HG02973 (cell line): ENCODE measurements at regions not wholly inside any gene's neighbourhood (a gene's known extent, or its start where the extent isn't known, plus 50 kb on each side); places are given as distances from the start of the nearest gene placed in this dataset.
"Not testable (repeated sequence)": the region's sequence is repeated elsewhere in the genome, so short reads cannot be mapped to it uniquely, and the experiment has no call there.

Experiments
- ATAC-seq: cut with Tn5 transposase; IDR thresholded peaks from one replicate; pipeline ENCODE4 v1.9.1; 2021; ENCODE audit warnings: moderate library complexity; ENCODE audit not compliant: unreplicated experiment

DNA sequence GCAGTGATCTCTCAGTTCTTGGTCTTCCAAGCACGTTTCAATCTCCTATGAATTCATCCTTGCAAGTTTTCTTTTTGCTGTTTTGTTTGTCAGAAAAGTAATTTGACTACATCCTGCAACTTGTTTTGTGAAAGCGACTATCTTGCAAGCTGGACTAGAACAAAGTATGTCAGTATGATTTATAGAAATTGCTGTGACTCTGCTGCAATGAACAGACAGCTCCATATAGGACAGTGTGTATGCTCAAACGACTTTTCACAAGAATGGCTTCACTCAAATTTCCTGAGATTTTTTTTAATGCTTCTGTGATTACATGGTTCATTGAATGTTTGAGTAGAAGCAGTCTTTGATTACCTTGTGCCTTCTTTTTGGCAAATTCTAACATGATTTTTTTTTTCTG, 123.5 kb upstream of the TRHDE start:
- ATAC-seq = no peak

DNA sequence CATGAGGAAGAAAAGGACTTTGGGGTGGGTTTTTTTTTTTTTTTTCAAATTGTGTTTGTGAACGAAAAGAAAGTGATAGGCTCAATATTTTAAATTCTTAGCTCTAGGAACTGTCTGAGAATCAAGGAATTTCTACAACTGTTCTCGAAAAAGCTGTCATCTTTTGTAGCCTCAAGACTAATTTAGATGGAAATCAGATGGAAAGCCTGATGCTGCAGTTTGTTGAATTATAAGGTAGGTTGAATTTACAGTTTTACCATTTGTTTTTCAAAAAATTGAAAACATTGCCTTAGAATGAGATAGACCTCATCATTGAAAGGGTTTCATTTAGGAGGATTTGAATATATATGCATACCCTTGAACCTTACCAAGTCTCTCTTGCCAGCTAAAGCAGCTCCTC, 109.3 kb upstream of the TRHDE start:
- ATAC-seq = no peak

DNA sequence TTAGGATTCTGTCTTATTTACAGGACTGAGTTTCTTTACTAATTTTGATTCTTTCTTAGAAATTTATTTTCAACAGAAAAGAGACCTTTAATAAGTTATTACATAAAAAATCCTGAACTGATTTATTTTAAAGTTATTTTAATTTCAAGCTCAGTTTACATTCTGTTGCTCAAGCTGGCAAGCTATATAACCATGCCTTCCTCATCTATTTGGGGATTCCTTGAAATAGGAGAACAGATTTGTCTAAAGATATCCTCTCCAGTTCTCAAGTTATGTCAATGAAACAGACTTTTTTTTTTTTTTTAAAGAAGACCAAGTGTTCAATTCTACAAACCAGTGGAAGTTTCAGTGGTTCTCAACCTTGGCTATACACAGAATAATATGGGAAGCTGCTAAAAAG, 103.3 kb upstream of the TRHDE start:
- ATAC-seq = no peak

DNA sequence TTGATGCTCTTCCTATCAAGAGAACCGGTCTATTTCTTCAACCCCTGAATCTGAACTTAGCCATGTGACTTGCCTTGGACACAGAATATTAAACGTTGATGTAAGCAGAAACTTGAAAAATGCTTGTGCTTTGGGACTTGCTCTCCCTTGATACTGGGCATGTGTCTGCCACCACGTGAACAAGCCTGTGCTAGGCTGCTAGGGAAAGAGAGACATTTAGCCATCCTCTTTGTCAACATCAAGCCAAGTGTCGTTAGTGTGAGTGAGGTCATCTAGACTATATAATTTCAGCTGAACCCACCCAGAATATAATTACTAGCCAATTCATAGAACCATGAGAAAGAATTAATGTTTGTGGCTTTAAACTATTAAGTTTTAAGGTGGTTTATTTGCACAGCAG, 98.2 kb upstream of the TRHDE start:
- ATAC-seq = no peak

DNA sequence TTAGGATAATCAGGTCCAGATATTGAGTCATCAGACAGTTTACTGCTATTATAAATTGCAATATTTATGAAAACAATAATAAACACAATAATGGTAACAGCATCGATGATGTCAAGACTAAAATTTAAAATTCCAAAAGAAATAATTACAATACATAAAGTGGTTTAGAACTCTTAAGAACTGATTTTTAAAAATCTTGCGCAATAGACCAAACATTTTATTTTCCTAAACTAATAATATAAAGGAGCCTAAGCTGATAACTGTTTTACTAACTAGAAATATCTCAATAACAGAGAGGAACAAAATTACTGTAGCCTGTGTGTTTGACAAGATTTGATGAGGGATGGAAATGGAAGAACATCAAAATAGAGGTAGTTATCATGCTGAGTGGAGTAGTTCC, 93.9 kb upstream of the TRHDE start:
- ATAC-seq = no peak

DNA sequence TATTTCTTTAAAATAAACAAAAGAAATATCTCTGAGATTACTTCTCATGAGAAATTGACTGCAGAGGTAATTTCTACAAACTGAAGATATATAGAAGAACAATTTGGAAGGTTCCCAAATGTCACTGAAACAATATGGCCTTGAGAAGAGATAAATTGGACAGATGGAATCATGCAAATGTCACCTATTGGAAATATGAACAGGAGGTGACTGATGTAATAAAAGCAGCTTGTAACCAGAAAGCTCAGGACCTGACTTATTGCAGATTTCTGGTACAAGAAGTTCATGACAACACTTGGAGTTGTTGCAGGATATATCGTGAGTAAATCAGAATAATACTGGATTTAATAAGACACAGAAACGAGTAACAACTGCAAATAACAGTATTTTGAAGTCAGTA, 93.3 kb upstream of the TRHDE start:
- ATAC-seq = no peak

DNA sequence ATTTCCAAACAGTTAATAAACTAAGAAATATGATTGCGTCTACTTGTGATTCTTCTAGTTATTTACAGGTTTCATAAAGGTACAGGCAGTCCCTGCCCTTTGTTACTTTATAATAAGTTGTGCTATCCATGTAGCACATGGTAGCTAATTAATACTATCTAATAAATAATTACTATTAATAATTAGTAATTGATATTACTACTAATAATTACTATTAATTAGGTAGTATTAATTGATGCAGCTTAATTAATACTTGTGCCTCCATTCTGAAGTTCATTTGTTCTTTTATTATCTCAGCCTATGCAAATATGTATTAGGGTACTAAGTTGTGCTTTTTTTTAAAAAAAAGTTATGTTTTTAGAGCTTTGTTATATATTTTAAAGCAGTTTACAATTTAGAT, 92.3 kb upstream of the TRHDE start:
- ATAC-seq = no peak

DNA sequence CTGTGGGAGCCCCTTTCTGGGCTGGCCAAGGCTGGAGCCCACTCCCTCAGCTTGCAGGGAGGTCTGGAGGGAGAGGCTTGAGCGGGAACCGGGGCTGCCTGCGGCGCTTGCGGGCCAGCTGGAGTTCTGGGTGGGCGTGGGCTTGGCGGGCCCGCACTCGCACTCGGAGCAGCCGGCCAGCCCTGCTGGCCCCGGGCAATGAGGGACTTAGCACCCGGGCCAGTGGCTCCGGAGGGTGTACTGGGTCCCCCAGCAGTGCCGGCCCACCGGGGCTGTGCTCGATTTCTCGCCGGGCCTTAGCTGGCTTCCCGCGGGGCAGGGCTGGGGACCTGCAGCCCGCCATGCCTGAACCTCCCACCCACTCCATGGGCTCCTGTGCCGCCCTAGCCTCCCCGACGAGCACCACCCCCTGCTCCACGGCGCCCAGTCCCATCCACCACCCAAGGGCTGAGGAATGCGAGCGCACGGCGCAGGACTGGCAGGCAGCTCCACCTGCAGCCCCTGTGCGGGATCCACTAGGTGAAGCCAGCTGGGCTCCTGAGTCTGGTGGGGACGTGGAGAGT, 87.1 kb upstream of the TRHDE start:
- ATAC-seq = not testable (repeated sequence)

DNA sequence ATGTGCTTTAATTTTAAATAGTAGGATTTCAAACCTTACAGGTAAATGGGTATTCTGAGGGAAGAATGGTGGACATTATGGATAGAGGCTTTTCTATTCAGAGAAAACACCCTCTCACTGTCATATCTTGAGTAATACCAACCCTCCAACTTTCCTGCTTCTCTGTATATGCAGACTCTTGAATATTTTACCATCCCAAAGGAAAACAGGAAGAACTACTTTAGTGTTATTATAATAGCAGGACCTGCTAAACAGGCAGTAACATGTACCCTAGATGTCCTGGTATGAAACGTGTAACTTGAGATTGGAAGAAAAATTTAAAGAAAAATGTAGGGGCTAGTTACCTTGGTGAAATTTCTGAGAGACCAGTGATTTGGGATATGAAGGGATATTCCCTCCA, 82.9 kb upstream of the TRHDE start:
- ATAC-seq = no peak

DNA sequence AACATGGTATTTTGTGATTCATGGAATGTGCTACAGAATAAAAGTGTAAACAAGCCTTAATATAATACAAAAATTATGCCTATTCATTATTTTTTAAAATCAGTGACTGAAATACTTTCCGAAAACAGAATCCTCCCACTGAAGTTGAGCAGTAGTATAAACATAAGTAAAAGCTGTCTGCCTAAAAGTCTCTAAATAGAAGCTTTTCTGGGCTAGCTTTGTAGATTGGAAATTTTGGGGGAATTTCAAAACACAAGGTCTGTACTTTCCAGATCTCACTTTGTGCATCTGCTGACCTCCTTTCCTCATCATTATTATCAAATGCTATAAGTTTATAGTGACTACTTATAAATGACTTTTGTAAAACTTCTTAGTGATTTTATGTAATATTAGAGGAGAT, 80.4 kb upstream of the TRHDE start:
- peak; percentile 40 for ATAC-seq

DNA sequence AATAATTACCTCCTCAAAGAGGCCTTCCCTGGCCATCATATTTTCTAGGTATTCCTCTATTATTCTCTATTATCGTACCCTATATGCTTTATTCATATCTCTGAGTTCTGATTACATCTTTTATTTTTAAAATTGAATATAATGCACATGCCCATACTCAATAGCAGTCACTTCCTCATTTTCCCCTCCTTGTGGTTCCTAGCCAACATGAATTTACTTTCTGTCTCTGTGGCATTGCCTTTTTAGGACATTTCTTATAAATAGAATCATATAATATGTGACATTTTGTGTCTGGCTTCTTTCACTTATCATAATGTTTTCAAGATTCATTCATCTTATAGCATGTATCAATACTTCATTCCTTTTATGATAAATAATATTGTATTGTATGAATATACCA, 74.4 kb upstream of the TRHDE start:
- no peak for ATAC-seq

DNA sequence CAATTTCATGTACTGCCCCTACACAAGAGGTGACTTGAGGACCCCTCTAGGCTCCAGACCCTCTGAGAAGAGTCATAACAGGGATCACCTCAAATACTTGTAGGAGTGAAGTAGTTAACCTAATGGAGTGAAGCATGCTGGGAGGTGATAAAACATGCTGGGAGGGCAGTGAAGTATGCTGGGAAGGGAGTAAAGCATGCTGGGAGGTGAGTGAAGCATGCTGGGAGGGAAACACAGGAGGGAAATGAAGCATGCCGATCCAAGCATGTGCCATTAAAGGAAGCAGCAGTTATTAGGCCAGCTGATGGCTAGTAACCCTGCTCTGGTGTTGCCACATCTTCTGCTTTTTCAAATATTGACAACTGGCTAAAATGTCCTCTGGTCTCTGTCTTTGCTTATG, 70.7 kb upstream of the TRHDE start:
- ATAC-seq = no peak

DNA sequence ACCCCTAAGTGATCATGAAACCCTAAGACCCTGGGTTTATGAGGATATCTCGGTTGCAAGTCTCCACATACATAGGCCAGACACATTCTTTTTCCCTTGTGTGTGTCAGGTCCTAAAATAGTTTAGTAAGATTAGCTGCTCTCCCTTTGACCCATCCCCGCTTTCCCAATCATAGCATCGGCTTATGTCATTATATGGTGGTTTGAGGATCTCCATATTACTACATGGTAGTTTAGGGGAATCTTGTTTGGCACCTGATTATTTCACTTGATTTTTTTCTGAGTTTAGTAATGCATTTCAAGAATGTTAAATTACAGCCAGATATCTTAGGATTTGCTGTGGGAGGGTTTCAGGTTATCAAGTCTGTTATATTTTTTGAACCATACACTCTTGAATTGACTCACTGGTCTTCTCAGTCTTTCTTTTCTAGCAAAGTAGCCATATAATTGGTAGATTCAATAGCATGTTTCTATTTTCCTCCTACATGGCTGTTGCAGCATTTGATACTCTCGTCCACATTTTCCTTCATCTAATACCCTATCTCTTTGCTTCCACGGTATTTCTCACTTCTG, 68.3 kb upstream of the TRHDE start:
- ATAC-seq = peak; percentile 57

DNA sequence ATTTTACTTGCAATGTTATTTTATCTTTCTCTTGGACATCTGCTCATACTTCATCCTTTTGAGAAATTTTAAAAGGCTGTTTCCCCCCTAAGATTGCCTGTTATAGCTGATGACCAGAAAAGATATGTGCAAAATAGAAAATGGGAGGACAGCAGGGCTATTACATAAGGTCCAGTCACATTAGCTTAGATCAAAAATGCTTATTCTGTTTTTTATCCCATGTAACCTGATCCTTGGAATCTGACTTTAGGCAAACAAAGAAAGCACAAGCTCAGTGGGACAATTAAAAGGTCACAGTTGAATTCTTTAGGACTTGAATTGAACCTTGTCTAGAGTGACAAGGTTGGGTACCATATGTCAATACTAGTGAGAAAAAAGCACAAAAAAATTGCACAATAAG, 65.1 kb upstream of the TRHDE start:
- no peak for ATAC-seq

DNA sequence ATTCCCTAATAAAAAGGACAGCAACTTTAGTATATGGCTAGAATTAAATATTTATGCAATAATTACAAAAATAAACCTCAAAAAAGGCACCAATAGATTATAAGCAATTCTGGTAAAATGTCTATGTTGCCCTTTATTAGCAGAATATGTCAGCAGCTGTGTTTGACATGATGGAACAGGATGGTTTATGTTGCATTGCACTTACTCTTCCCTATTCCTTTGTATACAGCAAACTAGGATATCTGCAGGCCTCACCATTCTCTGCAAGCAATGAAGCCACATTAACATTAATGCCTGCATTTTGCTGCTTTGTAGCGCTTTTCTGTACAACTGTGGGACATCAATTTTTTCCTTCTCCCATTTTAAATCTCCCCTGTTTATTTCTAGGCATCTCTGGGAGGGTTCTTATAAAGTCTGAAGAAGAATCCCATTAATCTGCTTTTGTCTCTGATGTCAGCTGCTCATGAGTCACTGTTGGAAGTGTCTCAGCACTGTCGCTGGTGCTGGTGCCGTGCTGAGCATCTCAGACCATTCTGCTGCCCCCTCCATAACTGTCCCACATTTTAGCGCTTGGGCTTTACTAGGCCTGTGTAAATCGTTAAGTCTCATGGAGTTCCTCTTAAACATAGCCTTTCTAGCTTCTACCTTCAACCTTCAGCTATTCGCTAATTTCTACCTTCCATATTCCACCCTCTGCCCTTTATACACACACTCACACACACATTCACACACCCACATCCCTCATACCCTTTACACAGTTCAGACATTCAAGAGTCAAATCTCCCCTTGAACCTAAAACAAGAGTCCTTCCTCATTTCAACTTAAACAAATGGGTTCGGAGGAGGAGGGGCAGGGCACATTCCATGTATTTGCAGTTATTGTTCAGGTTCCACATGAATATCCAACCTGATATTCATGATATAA, 64.4 kb upstream of the TRHDE start:
- no peak for ATAC-seq

DNA sequence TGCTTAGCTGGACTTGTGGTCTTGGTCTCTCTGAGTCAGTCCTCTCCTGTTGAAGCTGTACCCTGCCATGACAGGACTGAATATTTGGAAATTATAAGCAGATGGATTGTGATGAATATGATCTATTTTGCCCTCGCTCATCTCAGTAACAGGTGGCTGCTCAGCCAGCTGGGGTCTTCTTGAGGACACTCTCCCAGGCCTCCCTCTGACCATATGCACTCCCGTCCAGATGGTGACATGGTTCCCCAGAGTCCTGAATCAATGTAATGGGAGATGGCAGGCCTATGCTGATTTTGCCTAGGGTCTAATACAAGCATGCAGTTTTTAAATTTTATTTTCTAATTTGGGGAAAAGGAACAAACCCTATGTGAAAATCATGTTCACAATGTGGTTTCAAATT, 63.1 kb upstream of the TRHDE start:
- no peak for ATAC-seq

DNA sequence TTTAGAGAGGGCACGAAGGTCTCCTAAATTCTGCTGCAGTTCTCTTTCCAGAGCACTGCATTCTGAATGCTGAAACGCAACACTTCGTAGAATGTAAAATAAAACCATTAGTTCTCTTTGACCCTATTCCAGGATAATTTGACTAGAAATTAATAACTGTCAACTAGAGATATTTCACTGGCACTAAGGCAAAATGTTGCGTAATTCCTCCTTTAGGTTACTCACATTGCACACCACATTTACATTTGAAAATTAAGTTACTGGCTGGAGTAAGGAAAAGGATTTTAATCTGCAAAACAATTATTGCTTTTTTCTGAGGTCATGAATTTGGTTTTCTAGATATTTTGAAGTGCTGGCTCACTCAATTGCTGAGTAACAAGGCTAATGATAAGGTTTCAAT, 58.0 kb upstream of the TRHDE start:
- no peak for ATAC-seq

DNA sequence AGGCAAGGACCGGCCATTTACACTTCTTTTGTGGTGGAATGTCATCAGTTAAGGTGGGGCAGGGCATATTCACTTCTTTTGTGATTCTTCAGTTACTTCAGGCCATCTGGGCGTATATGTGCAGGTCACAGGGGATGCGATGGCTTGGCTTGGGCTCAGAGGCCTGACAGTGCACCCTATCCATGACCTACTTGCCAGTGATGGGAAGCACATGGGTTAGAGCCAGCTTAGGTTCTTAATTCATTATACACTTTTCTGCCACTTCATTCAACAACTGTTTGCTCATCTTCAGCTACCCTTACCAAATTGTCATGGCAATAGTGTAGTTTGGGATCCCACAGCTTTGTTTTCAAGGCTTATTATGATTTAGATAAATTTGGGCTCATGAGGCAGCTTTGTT, 56.9 kb upstream of the TRHDE start:
- not testable (repeated sequence) for ATAC-seq

DNA sequence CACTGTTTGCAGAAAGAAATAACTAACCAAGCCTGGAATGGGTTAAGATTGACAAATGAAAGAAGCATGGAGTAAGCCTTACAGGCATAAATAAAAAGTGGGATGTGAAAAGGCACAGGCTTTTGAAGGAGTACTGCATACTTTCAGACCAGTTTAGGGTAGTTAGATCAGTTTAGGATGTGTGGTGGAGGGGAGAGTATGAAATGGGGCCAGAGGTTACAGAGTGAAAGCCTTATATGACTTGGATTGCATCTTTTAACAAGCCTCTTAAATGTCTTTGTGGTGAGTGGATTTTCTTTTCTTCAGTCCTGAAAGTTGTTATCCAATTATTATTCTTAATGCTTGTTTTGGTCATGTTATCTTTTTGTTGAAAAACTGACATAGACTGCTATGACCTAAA, 52.2 kb upstream of the TRHDE start:
- ATAC-seq = peak; percentile 56
